Ovary (tissue), 7 donors: ENCODE measurements at regions not wholly inside any gene's neighbourhood (a gene's known extent, or its start where the extent isn't known, plus 50 kb on each side); places are given as distances from the start of the nearest gene placed in this dataset.

Source experiments
- DNase-seq, 5 donors: peaks; one replicate each; pipeline ENCODE4 v3.0.0-alpha.2; 2019 to 2020
- H3K27ac ChIP-seq, 2 donors: fragments of 200-600 bp; one replicate each; pipeline versions ENCODE4 v1.5.1 to v1.8.0; 2019 to 2022
- H3K27me3 ChIP-seq: fragments of 200-600 bp; one replicate; pipeline ENCODE4 v1.8.0; 2022
- H3K36me3 ChIP-seq: fragments of 200-600 bp; sonication (generic); one replicate; pipeline ENCODE4 v1.5.1; 2019
- H3K4me1 ChIP-seq: one replicate; pipeline ENCODE4 v1.8.1; 2013; ENCODE audit warnings: mild to moderate bottlenecking, moderate library complexity; ENCODE audit not compliant: insufficient read depth
- H3K4me3 ChIP-seq: fragments of 200-600 bp; sonication (generic); one replicate; pipeline ENCODE4 v1.5.1; 2017
- H3K9me3 ChIP-seq, 2 donors: fragments of 200-600 bp in 1 of 2; sonication (generic) in 1 of 2; one replicate each; pipeline versions ENCODE4 v1.5.1 to v1.8.1; 2013 to 2019; ENCODE audit warnings: mild to moderate bottlenecking in 1 of 2, moderate library complexity in 1 of 2
- CTCF ChIP-seq, 3 donors: fragments of 450-650 bp in 2 of 3; fragments of 200-600 bp in 1 of 3; IDR thresholded peaks; one replicate each; pipeline versions ENCODE4 v1.5.1 to v1.8.0; 2016 to 2022; ENCODE audit warnings: antibody characterized with exemption in 3 of 3, mild to moderate bottlenecking in 1 of 3
- EP300 ChIP-seq: sonication (generic); formaldehyde crosslinking; IDR thresholded peaks from one replicate; pipeline ENCODE4 v1.6.1; 2017; ENCODE audit warnings: antibody characterized with exemption
- POLR2A ChIP-seq: fragments of 450-650 bp; IDR thresholded peaks from one replicate; pipeline ENCODE4 v1.6.1; 2017; ENCODE audit warnings: antibody characterized with exemption, mild to moderate bottlenecking, moderate library complexity
- WGBS, 3 donors: extraction: QIAGEN DNeasy Blood & Tissue Kit in 1 of 3; methylation state at CpG; one replicate each; pipeline versions ENCODE4 v1.1.5 to v1.1.7; 2013 to 2017; 5-methylcytosine and 5-hydroxymethylcytosine counted together
- intact Hi-C, 4 donors: fragments of 100-400 bp; cut with DNase I; formaldehyde crosslinking; loops; one replicate each; pipeline versions ENCODE4 v1.11.0 to v1.15.1; 2022 to 2023
- donor health status: DM: no; HTN: no; CAD: no; lungs with moderate emphysema.
- donor health status: DM: no; HTN: no; CAD: no.
- donor health status: Bipolar disorder and iron deficiency.
- donor health status: DM: no; HTN: no; CAD: no.
- donor health status: DM: yes; HTN: yes; CAD: no.

DNA sequence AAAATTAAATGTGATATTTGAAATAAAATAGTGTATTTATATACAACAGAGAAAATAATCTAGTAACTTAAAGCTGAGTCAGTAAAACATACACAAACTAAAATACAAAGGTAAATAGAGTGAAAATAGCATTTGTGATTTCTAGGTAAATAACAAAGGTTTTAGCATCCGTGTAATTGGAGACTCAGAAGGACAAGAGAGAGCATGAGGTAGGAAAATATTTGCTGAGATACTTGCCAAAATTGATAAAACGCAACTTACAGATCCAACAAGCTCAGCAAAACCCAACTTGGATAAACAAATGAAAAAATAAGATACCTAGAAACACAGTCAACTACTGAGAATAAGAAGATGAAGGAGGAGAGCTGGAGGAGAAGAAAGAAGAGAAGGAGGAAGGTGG, 634.7 kb upstream of the CCDC179 start:
- no peak overlapping the region for H3K27ac ChIP-seq
- no peaks in the 10 kb centered on the region for H3K9me3 ChIP-seq
- TF ChIP-seq EP300 (no peak), POLR2A (no peak), CTCF (IDR thresholded peaks at IDR 0.05) (no peak)
- H3K4me1 ChIP-seq: no peaks in the 10 kb centered on the region
- 23 to 46% (median 35%) methylated on average over 2 of the region's 2 CpGs for WGBS, 3 donors
- no peak overlapping the region for H3K4me3 ChIP-seq
- no peak for DNase-seq
- intact Hi-C loops: no loop called here
- H3K27me3 ChIP-seq: no peaks in the 10 kb centered on the region
- no peaks in the 10 kb centered on the region for H3K36me3 ChIP-seq

DNA sequence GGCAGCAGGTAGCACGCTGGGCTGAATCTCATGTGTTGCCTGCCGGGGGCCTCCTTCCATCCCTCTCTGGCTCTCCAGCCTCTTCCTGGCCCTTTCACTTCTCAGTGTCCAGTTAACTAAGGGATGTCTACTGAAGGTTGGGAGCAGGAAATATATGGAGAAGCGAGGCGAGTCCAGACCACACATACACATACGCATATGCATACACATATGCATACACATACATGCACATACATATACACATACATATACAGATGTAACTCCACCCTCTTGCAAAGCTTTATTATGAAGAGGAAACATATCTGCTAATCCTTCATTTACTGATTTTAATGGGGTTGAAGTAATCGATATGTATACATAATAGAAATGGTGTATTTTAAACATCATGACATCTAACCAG, 636.1 kb upstream of the CCDC179 start:
- Histone ChIP-seq H3K36me3 (no peaks in the 10 kb centered on the region), H3K27me3 (no peaks in the 10 kb centered on the region), H3K4me1 (no peaks in the 10 kb centered on the region), H3K4me3 (no peak overlapping the region), H3K27ac (no peak overlapping the region), H3K9me3 (no peaks in the 10 kb centered on the region)
- TF ChIP-seq EP300: no peak
- TF ChIP-seq CTCF (IDR thresholded peaks at IDR 0.05): no peak
- TF ChIP-seq POLR2A: no peak
- DNase-seq: no peak
- intact Hi-C loops: no loop called here
- 64 to 79% (median 65%) methylated on average over 6 of the region's 6 CpGs for WGBS, 3 donors

GRCh38 chr11:23497040-23497439, 636.8 kb upstream of the CCDC179 start:
- no peak for DNase-seq
- no peaks in the 10 kb centered on the region for H3K27me3 ChIP-seq
- H3K4me3 ChIP-seq: no peak overlapping the region
- H3K36me3 ChIP-seq: no peaks in the 10 kb centered on the region
- H3K9me3 ChIP-seq: no peaks in the 10 kb centered on the region
- intact Hi-C loops: no loop called here
- H3K27ac ChIP-seq: no peak overlapping the region
- WGBS, 3 donors: 64 to 69% (median 66%) methylated on average over 1 of the region's 1 CpG
- H3K4me1 ChIP-seq: no peaks in the 10 kb centered on the region
- TF ChIP-seq CTCF (IDR thresholded peaks at IDR 0.05) (no peak), POLR2A (no peak), EP300 (no peak)

GRCh38 chr11:23502389-23502788, 642.1 kb upstream of the CCDC179 start:
- no peak overlapping the region for H3K4me3 ChIP-seq
- H3K36me3 ChIP-seq: no peaks in the 10 kb centered on the region
- no peaks in the 10 kb centered on the region for H3K27me3 ChIP-seq
- H3K4me1 ChIP-seq: no peaks in the 10 kb centered on the region
- 75 to 91% (median 80%) methylated on average over 3 of the region's 3 CpGs for WGBS, 3 donors
- intact Hi-C loops: no loop called here
- no peak overlapping the region for H3K27ac ChIP-seq
- DNase-seq: no peak
- TF ChIP-seq POLR2A: no peak
- no peak for TF ChIP-seq CTCF (IDR thresholded peaks at IDR 0.05)
- no peak for TF ChIP-seq EP300
- H3K9me3 ChIP-seq: no peaks in the 10 kb centered on the region

DNA sequence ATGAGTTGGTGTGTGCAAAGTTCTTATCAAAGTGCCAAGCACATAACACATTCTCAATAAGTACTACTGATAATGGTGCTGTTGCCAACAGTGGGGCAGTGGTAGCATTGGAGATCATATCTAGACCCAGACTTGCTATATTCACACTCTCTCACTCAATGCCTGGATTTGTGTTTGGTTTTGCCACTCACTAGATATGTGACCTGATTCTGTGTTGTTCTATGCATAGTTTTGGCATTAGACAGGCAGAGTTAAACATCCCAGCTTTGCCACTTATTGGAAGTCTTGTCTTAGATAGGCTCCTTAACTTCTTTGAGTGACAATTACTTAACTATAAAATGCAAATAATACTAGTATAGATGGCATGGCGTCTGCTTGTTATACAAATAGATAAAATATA, 642.6 kb upstream of the CCDC179 start:
- no peak for TF ChIP-seq CTCF (IDR thresholded peaks at IDR 0.05)
- TF ChIP-seq POLR2A: no peak
- TF ChIP-seq EP300: no peak
- Histone ChIP-seq H3K4me3 (no peak overlapping the region), H3K27ac (no peak overlapping the region), H3K36me3 (no peaks in the 10 kb centered on the region), H3K4me1 (no peaks in the 10 kb centered on the region), H3K9me3 (no peaks in the 10 kb centered on the region), H3K27me3 (no peaks in the 10 kb centered on the region)
- 74 to 87% (median 82%) methylated on average over 1 of the region's 1 CpG for WGBS, 3 donors
- intact Hi-C loops: no loop called here
- DNase-seq: no peak
